Stimulated activated CD8-positive, alpha-beta memory T cell treated with anti-CD3 and anti-CD28 coated beads, Interleukin-12 subunit alpha, Interleukin-12 subunit beta, amount 100 ng/mL, for 24 hours (primary cell): ENCODE measurements at regions not wholly inside any gene's neighbourhood (a gene's known extent, or its start where the extent isn't known, plus 50 kb on each side); places are given as distances from the start of the nearest gene placed in this dataset.

Experiments used
- DNase-seq: peaks from one replicate; pipeline ENCODE4 v3.0.0-alpha.2; 2020; ENCODE audit errors: extremely low read depth

GRCh38 chr14:101369916-101370592, 191.2 kb upstream of the DIO3 start:
- DNase-seq, result no peak

GRCh38 chr14:101370593-101371569, 190.4 kb upstream of the DIO3 start:
- DNase-seq, result no peak

- no peak for DNase-seq
These were observed 189.2 kb upstream of the DIO3 start for GRCh38 chr14:101371799-101372793.

DNA sequence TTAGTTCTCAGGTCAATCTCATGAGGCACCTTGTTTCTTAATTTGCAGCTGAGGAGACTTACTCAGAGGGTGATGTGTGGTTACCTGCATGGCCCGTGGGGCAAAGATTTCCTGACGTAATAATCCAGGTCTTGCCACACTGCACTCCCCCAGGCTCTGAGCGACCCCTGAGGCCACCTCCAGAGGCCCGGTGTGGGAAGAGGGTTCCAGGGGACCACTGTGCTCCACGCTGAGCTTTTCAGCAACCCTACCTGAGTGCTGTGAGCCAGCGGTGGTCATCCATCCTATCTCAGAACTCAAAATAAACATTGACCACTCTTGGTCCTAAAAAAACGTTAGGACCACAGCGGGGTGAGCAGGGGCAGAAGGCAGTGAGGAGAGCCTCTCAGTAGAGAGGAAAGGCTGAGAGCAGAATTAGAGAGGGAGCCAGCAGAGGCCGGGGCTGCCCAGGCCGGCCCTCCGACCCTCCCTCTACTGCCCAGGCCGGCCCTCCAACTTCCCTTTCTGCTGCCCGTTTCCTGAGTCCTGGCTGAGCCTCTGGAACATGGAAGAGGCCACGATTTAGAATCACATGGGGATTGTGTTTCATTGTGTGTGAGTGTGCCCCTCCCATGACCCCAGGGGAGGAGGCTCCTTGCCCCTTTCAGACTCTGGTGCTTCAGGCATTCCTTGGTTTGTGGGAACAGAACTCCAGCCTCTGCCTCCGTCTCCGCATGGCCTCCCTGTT, 188.2 kb upstream of the DIO3 start:
- DNase-seq, result no peak

DNA sequence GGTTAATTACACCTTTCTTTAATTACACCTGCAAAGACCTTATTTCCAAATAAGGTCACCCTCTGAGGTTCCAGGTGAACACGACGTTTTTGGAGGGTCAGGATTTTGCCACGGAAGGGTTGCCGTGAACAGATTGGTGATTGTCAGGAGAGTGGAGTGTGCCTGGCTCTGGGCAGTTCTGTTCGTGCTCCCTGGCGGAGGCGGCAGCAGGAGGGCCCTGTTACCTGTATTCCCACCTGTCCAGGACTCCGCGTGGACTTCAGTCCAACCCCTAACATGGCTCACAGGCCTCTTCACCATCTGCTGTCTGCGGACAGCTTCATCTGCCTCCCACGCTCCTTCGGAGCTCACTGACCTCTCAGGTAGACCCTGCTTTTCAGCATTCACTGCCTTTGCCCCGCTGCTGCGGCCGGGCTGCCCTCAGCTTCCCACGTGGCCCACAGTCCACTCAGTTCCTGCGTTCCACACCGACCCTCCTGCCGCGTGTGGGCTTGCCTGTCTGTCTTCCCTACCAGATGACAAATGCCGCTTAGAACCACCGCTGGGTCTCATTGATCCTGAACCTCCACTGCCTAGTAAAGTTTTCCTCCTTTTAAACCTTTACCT, 187.5 kb upstream of the DIO3 start:
- no peak for DNase-seq

- DNase-seq, result no peak
These were observed 186.6 kb upstream of the DIO3 start for GRCh38 chr14:101374373-101375338.

- no peak for DNase-seq
These were observed 184.2 kb upstream of the DIO3 start for GRCh38 chr14:101377069-101377468.

DNA sequence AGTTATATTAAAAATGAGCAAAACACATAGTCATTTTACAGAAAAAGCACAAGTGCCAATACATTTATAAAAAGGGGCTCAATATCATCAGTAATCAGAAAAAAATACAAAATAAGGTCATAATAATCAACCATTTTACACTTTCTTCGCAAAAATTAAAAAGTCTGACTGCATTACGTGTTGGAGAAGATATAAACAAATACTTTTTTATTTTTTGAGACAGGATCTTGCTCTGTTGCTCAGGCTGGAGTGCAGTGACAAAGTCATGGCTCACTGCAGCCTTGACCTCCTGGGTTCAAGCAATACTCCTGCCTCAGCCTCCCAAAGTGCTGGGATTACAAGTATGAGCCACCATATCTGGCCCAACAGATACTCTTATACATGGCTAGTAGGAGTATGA, 181.5 kb upstream of the DIO3 start:
- no peak for DNase-seq

GRCh38 chr14:101380512-101380911, 180.8 kb upstream of the DIO3 start:
- no peak for DNase-seq

DNA sequence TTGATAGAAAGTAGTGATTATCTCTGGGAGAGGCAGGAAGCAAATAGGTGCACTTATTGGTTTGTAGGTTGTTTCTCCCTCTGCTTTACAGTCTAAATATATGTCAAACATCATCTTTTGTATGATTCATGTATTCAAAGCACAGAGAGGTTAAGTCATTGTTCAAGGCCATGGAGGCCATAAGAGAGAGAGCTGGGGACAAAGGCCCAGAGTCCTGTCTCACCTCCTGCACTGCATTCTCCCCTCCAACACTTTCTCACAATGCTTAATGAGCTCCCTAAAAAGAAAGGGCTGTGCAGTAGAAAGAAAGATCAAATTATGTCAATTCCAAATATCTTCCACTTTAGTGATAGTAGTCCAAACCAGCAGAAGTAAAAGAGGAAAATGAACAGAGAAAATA, 180.4 kb upstream of the DIO3 start:
- no peak for DNase-seq

DNA sequence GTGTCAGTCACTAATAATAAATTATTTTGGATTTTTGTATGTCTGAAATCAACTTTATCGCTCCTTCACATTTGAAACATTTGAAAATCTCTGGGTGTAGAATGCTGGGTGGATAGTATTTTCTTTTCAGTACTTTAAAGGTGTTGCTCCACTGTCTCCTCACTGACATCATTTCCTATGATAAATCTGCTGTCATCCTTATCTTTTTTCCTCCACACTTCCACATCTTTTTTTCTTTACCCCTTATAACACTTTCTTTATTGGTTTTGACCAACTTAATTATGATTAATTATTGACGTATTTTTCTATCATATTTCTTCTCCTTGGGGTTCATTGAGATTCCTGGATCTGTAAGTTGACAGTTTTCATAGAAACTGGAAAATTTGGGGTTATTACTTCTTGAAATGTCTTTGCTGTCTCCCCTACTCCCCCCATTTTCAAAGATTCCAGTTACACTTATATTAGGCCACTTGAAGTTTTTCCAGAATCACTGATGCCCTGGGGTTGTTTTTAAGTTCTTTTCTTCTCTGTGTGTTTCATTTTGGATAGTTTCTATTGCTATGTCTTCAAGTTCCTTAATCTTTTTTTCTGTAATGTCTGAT, 177.5 kb upstream of the DIO3 start:
- DNase-seq, result no peak

DNA sequence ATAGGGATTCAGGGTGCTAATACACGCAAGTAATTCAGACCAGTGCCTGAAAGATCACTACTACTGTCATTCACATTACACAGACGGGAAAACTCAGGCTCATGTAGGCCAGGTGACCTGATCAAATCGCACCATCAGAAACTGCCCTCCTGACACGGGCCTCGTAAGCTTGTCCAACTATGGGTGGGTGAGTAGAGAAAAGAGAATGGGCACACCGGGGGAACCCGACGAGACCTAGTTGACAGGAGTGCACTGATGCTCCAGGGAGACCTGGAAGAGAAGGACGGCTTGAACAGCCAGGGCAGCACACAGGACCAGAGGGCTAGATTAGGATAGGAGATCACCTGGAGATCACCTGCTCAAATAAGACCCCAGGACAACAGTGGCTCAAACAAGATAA, 166.9 kb upstream of the DIO3 start:
- no peak for DNase-seq

GRCh38 chr14:101395779-101396178, 165.5 kb upstream of the DIO3 start:
- no peak for DNase-seq

DNA sequence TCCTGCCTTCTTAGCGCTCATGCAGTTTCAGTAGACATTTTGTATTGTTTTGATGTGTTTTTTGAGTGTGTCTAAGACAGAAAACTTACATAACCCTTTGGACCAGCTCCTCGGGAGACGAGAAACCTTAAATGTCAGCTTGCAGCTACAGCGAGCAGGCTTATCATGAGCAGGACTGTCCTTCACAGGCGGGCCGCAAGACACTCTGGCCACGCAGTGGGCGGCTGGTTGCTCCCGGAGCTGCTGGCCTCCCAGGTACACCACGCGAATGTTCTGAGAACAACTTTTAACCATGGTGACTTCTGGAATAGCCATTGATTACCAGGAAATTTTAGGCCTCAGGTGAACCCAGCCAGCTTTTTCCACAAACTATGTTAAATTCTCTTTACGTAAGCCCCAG, 164.1 kb upstream of the DIO3 start:
- no peak for DNase-seq

GRCh38 chr14:101398011-101398410, 163.3 kb upstream of the DIO3 start:
- DNase-seq, result no peak

GRCh38 chr14:101399737-101400517, 161.4 kb upstream of the DIO3 start:
- DNase-seq, result no peak

- DNase-seq, result no peak
These were observed 160.5 kb upstream of the DIO3 start for GRCh38 chr14:101400830-101401229.

GRCh38 chr14:101402936-101403660, 158.2 kb upstream of the DIO3 start:
- no peak for DNase-seq
